HepG2 (cell line): ENCODE measurements at regions not wholly inside any gene's neighbourhood (a gene's known extent, or its start where the extent isn't known, plus 50 kb on each side); places are given as distances from the start of the nearest gene placed in this dataset.

ENCODE experiments used
- ATAC-seq: fragments of 200-7000 bp; cut with Tn5 transposase; 3 replicates; pipeline ENCODE4 v1.9.1; 2020; ENCODE audit warnings: mild to moderate bottlenecking, moderate library complexity
- BruUV-seq: library from RNA; stranded (reverse); fragments of 400-500 nt; replicated peaks from 2 replicates; lab custom pipeline; 2021; lab: Mats Ljungman, UMichigan
- CTCF ChIA-PET: fragments of 300-600 bp; formaldehyde crosslinking; extraction: SDS; loops from one replicate; lab custom pipeline; 2021; ENCODE audit warnings: low total read pairs, inconsistent platforms, low intra/inter-chr PET ratio; lab: Yijun Ruan, JAX
- POLR2A ChIA-PET: fragments of 350-600 bp; sonication (Branson Sonifier 250); formaldehyde crosslinking; loops from one replicate; lab custom pipeline; 2020; ENCODE audit warnings: antibody characterized with exemption, inconsistent platforms; lab: Yijun Ruan, JAX
- DNase-seq: peaks from one replicate; pipeline ENCODE4 v3.0.0-alpha.2; 2015; ENCODE audit warnings: low spot score
- FAIRE-seq: peaks from 3 replicates; lab custom pipeline; 2011; peaks lifted over from hg19 to GRCh38; lab: Jason Lieb, UNC
- H2AFZ ChIP-seq: one replicate; pipeline ENCODE4 v1.6.1; 2011; ENCODE audit warnings: low read length, inconsistent platforms
- H3K27ac ChIP-seq: fragments of 300-600 bp; 3 replicates; pipeline ENCODE4 v1.8.0; 2011; ENCODE audit warnings: mixed run types, mild to moderate bottlenecking, mixed read lengths, low read length, inconsistent platforms; ENCODE audit not compliant: insufficient read depth; ENCODE audit errors: extremely low read length
- H3K27me3 ChIP-seq, 2 experiments: fragments of 200-600 bp in 1 of 2; 2 replicates in 1 of 2; 3 replicates in 1 of 2; pipeline versions ENCODE4 v1.6.0 to v1.8.0; 2011; ENCODE audit warnings: low read length in 2 of 2, mild to moderate bottlenecking in 2 of 2, moderate library complexity in 2 of 2, inconsistent platforms in 1 of 2; ENCODE audit not compliant: insufficient read depth in 2 of 2, control insufficient read depth in 1 of 2
- H3K36me3 ChIP-seq, 2 experiments: fragments of 200-600 bp in 1 of 2; replicated peaks in 1 of 2; 2 replicates in 1 of 2; 3 replicates in 1 of 2; pipeline versions ENCODE4 v1.5.1 to v1.8.0; 2011; ENCODE audit warnings: low read length in 2 of 2, inconsistent platforms in 1 of 2; ENCODE audit not compliant: insufficient read depth in 2 of 2, control insufficient read depth in 1 of 2
- H3K4me1 ChIP-seq: 2 replicates; pipeline ENCODE4 v1.5.1; 2012; ENCODE audit warnings: low read length, inconsistent platforms; ENCODE audit not compliant: insufficient read depth
- H3K4me2 ChIP-seq: 2 replicates; pipeline ENCODE4 v1.6.0; 2011; ENCODE audit warnings: low read depth, low read length, inconsistent platforms
- H3K4me3 ChIP-seq, 3 experiments: fragments of 200-600 bp in 1 of 3; sonication (generic), shearing (Covaris generic) in 1 of 3; replicated peaks in 1 of 3; 2 replicates each; pipeline ENCODE4 v1.5.1; 2011 to 2016; ENCODE audit warnings: low read length in 3 of 3, inconsistent platforms in 2 of 3, low read depth in 2 of 3, mild to moderate bottlenecking in 2 of 3, control low read depth in 1 of 3, mixed read lengths in 1 of 3; ENCODE audit not compliant: insufficient read depth in 1 of 3
- H3K79me2 ChIP-seq: one replicate; pipeline ENCODE4 v1.6.1; 2011; ENCODE audit warnings: low read length, inconsistent platforms; ENCODE audit not compliant: insufficient read depth
- H3K9ac ChIP-seq: 2 replicates; pipeline ENCODE4 v1.6.0; 2011; ENCODE audit warnings: mild to moderate bottlenecking, low read depth, low read length, inconsistent platforms; ENCODE audit not compliant: insufficient read depth
- H3K9me3 ChIP-seq: 2 replicates; pipeline ENCODE4 v1.5.1; 2012; ENCODE audit warnings: mild to moderate bottlenecking, low read length
- H4K20me1 ChIP-seq: 2 replicates; pipeline ENCODE4 v1.6.0; 2011; ENCODE audit warnings: inconsistent platforms, mild to moderate bottlenecking, low read length, moderate library complexity; ENCODE audit not compliant: insufficient read depth
- ATF1 ChIP-seq: IDR thresholded peaks from 2 replicates; pipeline ENCODE4 v1.6.1; 2016; ENCODE audit warnings: mild to moderate bottlenecking, control low read depth
- BCL6 ChIP-seq: IDR thresholded peaks from 2 replicates; pipeline ENCODE4 v1.6.1; 2016; ENCODE audit warnings: missing genetic modification reagents, missing compliant biosample characterization
- EHMT2 ChIP-seq: fragments of 200-600 bp; sonication (generic); IDR thresholded peaks from 2 replicates; pipeline ENCODE4 v1.7.0; 2017; ENCODE audit warnings: antibody characterized with exemption, low read depth, low read length, borderline replicate concordance
- ELF3 ChIP-seq: IDR thresholded peaks from 2 replicates; pipeline ENCODE4 v1.6.1; 2016; ENCODE audit warnings: missing genetic modification reagents, missing compliant biosample characterization
- EP300 ChIP-seq, 3 experiments: sonication (generic) in 1 of 3; formaldehyde crosslinking in 1 of 3; IDR thresholded peaks; 2 replicates each; pipeline versions ENCODE4 v1.5.1 to v1.6.1; 2011 to 2020; ENCODE audit warnings: low read depth in 2 of 3, low read length in 2 of 3, borderline replicate concordance in 1 of 3, improper control_type of control experiment in 1 of 3, mild to moderate bottlenecking in 1 of 3, missing genetic modification reagents in 1 of 3, moderate library complexity in 1 of 3
- ERF ChIP-seq: IDR thresholded peaks from 2 replicates; pipeline ENCODE4 v1.6.1; 2018; ENCODE audit warnings: missing biosample characterization, missing genetic modification reagents
- KAT2B ChIP-seq: fragments of 150-350 bp; IDR thresholded peaks from 2 replicates; pipeline ENCODE4 v1.6.1; 2014; ENCODE audit warnings: low read depth, low read length, borderline replicate concordance
- MTA1 ChIP-seq: sonication (generic); formaldehyde crosslinking; IDR thresholded peaks from 2 replicates; pipeline ENCODE4 v1.4.0; 2020; ENCODE audit warnings: missing genetic modification reagents, mild to moderate bottlenecking, borderline replicate concordance
- RBM39 ChIP-seq: fragments of 200-400 bp; formaldehyde crosslinking; IDR thresholded peaks from one replicate; pipeline ENCODE4 v1.6.1; 2018; ENCODE audit warnings: antibody characterized with exemption, mild to moderate bottlenecking, low read depth, low read length; ENCODE audit not compliant: poor library complexity, severe bottlenecking
- SAP130 ChIP-seq: IDR thresholded peaks from 2 replicates; pipeline ENCODE4 v1.6.1; 2016; ENCODE audit warnings: low read depth
- SNAPC2 ChIP-seq: sonication (generic); formaldehyde crosslinking; IDR thresholded peaks from 2 replicates; pipeline ENCODE4 v1.8.1; 2022; ENCODE audit warnings: mild to moderate bottlenecking, missing genetic modification reagents
- ZNF17 ChIP-seq: sonication (generic); formaldehyde crosslinking; IDR thresholded peaks from 2 replicates; pipeline ENCODE4 v1.5.0; 2020; ENCODE audit warnings: mild to moderate bottlenecking, missing genetic modification reagents
- WGBS: methylation state at CpG from one replicate; pipeline ENCODE4 v1.1.6; 2017; ENCODE audit warnings: low lambda C conversion rate; 5-methylcytosine and 5-hydroxymethylcytosine counted together
- in situ Hi-C: cut with HindIII; loops from 2 replicates; pipeline ENCODE4 v1.10.0; 2017; ENCODE audit warnings: low pct_unique_long_range_greater_than_20kb; ENCODE audit not compliant: extremely low pct_ligation_motif_present
- intact Hi-C: fragments of 100-400 bp; cut with micrococcal nuclease; formaldehyde crosslinking; loops from one replicate; pipeline ENCODE4 v1.10.0; 2022; ENCODE audit not compliant: unreplicated experiment
- TF ChIP-seq, protein P1 (sequence below): sonication (generic); formaldehyde crosslinking; IDR thresholded peaks from 2 replicates; pipeline ENCODE4 v1.5.0; 2020; ENCODE audit warnings: missing genetic modification reagents
- TF ChIP-seq, protein P2 (sequence below): fragments of 450-650 bp; IDR thresholded peaks from 2 replicates; pipeline ENCODE4 v1.6.1; 2016
- TF ChIP-seq, protein P3 (sequence below): sonication (generic); formaldehyde crosslinking; IDR thresholded peaks from 2 replicates; pipeline ENCODE4 v1.4.0; 2020; ENCODE audit warnings: missing genetic modification reagents
- TF ChIP-seq, protein P4 (sequence below): IDR thresholded peaks from 2 replicates; pipeline ENCODE4 v1.6.1; 2016; ENCODE audit warnings: low read depth, missing genetic modification reagents, missing compliant biosample characterization

DNA sequence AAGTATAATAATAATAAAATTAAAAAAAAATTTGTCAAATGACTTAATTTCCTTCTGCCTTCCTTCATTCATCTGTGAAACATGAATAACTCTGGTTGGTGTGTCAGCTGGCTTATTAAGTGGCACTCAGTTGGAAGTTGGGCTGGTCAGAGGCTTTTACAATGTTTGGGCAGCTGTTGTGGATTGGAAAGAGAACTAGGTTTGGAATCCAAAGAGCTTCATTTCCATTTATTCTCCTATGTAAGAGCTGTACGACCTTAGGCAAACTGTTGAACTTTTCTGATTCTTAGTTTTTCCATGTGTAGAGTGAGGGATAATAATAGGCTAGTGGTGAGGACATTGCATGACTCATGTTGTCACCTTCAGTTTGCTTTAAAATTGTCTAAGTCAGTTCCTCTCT is 606.7 kb downstream of the PDCD6IP start (continued):
- no peak for TF ChIP-seq ATF1

DNA sequence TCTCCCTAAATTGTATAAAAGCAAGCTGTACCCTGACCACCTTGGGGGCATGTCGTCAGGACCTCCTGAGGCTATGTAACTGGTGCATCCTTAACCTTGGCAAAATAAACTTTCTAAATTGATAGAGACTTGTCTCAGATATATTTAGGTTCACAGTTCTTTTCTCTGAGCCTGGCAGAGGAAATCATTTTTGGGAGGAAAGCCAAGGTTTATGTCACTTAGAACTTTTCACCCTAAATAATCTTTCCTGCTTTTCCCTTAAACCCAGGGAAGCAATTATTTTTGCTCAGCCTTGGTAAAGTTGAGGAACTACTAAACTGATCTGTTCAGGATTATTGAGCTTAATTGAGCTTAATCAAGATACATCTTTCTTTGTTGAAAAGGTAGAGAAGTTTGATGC is 608.9 kb downstream of the PDCD6IP start:
- FAIRE-seq (no peak), DNase-seq (no peak), ATAC-seq (no peak)
- Histone ChIP-seq H3K4me1 (no peaks in the 10 kb centered on the region), H4K20me1 (no peaks in the 10 kb centered on the region), H3K9me3 (peaks cover 15% of the 10 kb centered on the region; the same call in 1 of the 2 replicates), H3K36me3 (no peaks in the 10 kb centered on the region), H2AFZ (no peak overlapping the region), H3K4me2 (no peak overlapping the region), H3K79me2 (no peaks in the 10 kb centered on the region), H3K4me3 (no peak overlapping the region), H3K27ac (no peak overlapping the region), H3K27me3 (no peaks in the 10 kb centered on the region), H3K9ac (no peak overlapping the region)
- in situ Hi-C loops (no loop called here), intact Hi-C loops (no loop called here)
- ChIA-PET POLR2A (no interaction called here), CTCF (no interaction called here)
- BruUV-seq = no TSS peak
- WGBS = 0% methylated on average over 1 of the region's 1 CpG
- no peak for TF ChIP-seq ZNF17 (CRISPR knock-in tag)
- TF ChIP-seq, protein P1, sequence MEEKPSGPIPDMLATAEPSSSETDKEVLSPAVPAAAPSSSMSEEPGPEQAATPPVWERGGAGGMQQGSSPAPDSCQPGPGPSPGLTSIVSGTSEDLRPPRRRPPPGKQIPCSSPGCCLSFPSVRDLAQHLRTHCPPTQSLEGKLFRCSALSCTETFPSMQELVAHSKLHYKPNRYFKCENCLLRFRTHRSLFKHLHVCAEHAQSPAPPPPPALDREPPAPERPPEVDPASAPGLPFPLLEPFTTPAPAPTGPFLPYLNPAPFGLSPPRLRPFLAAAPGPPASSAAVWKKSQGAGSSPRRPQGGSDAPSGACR (CRISPR knock-in tag) = no peak
- TF ChIP-seq EP300 (IDR thresholded peaks at IDR 0.05; ENCODE audit: low read depth in 2 of 2, low read length in 2 of 2) = no peak
- TF ChIP-seq EP300 (CRISPR knock-in tag; IDR thresholded peaks at IDR 0.05; ENCODE audit: borderline replicate concordance) = no peak
- TF ChIP-seq SAP130 (CRISPR knock-in tag) = no peak
- TF ChIP-seq SNAPC2 (CRISPR knock-in tag) = no peak
- TF ChIP-seq, protein P2, sequence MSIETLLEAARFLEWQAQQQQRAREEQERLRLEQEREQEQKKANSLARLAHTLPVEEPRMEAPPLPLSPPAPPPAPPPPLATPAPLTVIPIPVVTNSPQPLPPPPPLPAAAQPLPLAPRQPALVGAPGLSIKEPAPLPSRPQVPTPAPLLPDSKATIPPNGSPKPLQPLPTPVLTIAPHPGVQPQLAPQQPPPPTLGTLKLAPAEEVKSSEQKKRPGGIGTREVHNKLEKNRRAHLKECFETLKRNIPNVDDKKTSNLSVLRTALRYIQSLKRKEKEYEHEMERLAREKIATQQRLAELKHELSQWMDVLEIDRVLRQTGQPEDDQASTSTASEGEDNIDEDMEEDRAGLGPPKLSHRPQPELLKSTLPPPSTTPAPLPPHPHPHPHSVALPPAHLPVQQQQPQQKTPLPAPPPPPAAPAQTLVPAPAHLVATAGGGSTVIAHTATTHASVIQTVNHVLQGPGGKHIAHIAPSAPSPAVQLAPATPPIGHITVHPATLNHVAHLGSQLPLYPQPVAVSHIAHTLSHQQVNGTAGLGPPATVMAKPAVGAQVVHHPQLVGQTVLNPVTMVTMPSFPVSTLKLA = no peak
- TF ChIP-seq BCL6 (CRISPR knock-in tag) = no peak
- TF ChIP-seq, protein P3, sequence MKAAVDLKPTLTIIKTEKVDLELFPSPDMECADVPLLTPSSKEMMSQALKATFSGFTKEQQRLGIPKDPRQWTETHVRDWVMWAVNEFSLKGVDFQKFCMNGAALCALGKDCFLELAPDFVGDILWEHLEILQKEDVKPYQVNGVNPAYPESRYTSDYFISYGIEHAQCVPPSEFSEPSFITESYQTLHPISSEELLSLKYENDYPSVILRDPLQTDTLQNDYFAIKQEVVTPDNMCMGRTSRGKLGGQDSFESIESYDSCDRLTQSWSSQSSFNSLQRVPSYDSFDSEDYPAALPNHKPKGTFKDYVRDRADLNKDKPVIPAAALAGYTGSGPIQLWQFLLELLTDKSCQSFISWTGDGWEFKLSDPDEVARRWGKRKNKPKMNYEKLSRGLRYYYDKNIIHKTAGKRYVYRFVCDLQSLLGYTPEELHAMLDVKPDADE (CRISPR knock-in tag) = no peak
- no peak for TF ChIP-seq RBM39
- TF ChIP-seq KAT2B = no peak
- no peak for TF ChIP-seq EHMT2
- TF ChIP-seq ERF (CRISPR knock-in tag) = no peak
- no peak for TF ChIP-seq ELF3
- TF ChIP-seq, protein P4, sequence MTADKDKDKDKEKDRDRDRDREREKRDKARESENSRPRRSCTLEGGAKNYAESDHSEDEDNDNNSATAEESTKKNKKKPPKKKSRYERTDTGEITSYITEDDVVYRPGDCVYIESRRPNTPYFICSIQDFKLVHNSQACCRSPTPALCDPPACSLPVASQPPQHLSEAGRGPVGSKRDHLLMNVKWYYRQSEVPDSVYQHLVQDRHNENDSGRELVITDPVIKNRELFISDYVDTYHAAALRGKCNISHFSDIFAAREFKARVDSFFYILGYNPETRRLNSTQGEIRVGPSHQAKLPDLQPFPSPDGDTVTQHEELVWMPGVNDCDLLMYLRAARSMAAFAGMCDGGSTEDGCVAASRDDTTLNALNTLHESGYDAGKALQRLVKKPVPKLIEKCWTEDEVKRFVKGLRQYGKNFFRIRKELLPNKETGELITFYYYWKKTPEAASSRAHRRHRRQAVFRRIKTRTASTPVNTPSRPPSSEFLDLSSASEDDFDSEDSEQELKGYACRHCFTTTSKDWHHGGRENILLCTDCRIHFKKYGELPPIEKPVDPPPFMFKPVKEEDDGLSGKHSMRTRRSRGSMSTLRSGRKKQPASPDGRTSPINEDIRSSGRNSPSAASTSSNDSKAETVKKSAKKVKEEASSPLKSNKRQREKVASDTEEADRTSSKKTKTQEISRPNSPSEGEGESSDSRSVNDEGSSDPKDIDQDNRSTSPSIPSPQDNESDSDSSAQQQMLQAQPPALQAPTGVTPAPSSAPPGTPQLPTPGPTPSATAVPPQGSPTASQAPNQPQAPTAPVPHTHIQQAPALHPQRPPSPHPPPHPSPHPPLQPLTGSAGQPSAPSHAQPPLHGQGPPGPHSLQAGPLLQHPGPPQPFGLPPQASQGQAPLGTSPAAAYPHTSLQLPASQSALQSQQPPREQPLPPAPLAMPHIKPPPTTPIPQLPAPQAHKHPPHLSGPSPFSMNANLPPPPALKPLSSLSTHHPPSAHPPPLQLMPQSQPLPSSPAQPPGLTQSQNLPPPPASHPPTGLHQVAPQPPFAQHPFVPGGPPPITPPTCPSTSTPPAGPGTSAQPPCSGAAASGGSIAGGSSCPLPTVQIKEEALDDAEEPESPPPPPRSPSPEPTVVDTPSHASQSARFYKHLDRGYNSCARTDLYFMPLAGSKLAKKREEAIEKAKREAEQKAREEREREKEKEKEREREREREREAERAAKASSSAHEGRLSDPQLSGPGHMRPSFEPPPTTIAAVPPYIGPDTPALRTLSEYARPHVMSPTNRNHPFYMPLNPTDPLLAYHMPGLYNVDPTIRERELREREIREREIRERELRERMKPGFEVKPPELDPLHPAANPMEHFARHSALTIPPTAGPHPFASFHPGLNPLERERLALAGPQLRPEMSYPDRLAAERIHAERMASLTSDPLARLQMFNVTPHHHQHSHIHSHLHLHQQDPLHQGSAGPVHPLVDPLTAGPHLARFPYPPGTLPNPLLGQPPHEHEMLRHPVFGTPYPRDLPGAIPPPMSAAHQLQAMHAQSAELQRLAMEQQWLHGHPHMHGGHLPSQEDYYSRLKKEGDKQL (CRISPR knock-in tag) = no peak
- TF ChIP-seq MTA1 (CRISPR knock-in tag) = no peak
